ENCODE measurements at regions not wholly inside any gene's neighbourhood (a gene's known extent, or its start where the extent isn't known, plus 50 kb on each side); places are given as distances from the start of the nearest gene placed in this dataset.

DNA sequence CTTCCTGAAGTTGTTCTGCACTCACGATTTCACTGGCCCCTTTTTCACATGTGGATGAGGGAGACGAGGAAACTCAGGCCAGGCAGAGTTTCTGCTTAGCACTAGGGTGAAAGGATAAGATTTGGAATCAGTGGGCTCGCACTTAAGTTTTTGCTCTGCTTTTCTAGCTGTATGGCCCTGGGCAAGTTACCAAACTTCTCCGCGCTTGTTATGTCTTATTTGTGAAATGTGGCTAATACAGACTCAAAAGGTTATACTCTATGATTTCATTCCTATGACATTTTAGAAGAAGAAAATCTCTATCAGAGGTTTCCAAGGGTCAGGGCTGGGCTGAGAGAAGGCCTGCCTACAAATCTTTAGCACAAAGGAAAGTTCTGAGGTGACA lies 191.9 kb upstream of the LRIG1 start:
- no peak for TF ChIP-seq ZNF830 (tag by site-specific recombination; IDR thresholded peaks at IDR 0.05; ENCODE audit: low read depth)
- TF ChIP-seq, protein P1, sequence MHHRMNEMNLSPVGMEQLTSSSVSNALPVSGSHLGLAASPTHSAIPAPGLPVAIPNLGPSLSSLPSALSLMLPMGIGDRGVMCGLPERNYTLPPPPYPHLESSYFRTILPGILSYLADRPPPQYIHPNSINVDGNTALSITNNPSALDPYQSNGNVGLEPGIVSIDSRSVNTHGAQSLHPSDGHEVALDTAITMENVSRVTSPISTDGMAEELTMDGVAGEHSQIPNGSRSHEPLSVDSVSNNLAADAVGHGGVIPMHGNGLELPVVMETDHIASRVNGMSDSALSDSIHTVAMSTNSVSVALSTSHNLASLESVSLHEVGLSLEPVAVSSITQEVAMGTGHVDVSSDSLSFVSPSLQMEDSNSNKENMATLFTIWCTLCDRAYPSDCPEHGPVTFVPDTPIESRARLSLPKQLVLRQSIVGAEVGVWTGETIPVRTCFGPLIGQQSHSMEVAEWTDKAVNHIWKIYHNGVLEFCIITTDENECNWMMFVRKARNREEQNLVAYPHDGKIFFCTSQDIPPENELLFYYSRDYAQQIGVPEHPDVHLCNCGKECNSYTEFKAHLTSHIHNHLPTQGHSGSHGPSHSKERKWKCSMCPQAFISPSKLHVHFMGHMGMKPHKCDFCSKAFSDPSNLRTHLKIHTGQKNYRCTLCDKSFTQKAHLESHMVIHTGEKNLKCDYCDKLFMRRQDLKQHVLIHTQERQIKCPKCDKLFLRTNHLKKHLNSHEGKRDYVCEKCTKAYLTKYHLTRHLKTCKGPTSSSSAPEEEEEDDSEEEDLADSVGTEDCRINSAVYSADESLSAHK (tag by site-specific recombination; IDR thresholded peaks at IDR 0.05): no peak
- TF ChIP-seq ZNF76 (tag by site-specific recombination; IDR thresholded peaks at IDR 0.05; ENCODE audit: borderline replicate concordance, low read depth): no peak
- TF ChIP-seq TCF7L2 (IDR thresholded peaks at IDR 0.05; ENCODE audit: borderline replicate concordance, low read depth, low read length): no peak
- no peak for TF ChIP-seq ZNF2 (tag by site-specific recombination; IDR thresholded peaks at IDR 0.05)

All from HEK293 (cell line).